ENCODE measurements at regions not wholly inside any gene's neighbourhood (a gene's known extent, or its start where the extent isn't known, plus 50 kb on each side); places are given as distances from the start of the nearest gene placed in this dataset.

- no peak for DNase-seq
Measured at GRCh38 chr1:2934156-2934540, 87.1 kb upstream of the ACTRT2 start.

- DNase-seq: no peak
Measured at GRCh38 chr1:2934642-2935081, 86.6 kb upstream of the ACTRT2 start.

- DNase-seq: no peak
Measured at GRCh38 chr1:2935184-2935583, 86.1 kb upstream of the ACTRT2 start.

- DNase-seq: no peak
Measured at GRCh38 chr1:2935751-2936390, 85.4 kb upstream of the ACTRT2 start.

- peak; percentile 31 for DNase-seq
Measured at GRCh38 chr1:2936559-2937515, 84.4 kb upstream of the ACTRT2 start.

- no peak for DNase-seq
Measured at GRCh38 chr1:2937805-2938204, 83.5 kb upstream of the ACTRT2 start.

GRCh38 chr1:2939041-2939552 lies 82.2 kb upstream of the ACTRT2 start:
- DNase-seq: no peak

GRCh38 chr1:2940178-2940577 lies 81.1 kb upstream of the ACTRT2 start:
- DNase-seq: no peak

GRCh38 chr1:2941040-2941439 lies 80.2 kb upstream of the ACTRT2 start:
- no peak for DNase-seq

GRCh38 chr1:2941907-2942306 lies 79.4 kb upstream of the ACTRT2 start:
- no peak for DNase-seq

GRCh38 chr1:2942410-2942809 lies 78.9 kb upstream of the ACTRT2 start:
- no peak for DNase-seq

- DNase-seq: no peak
Measured at GRCh38 chr1:2943686-2944260, 77.5 kb upstream of the ACTRT2 start.

- DNase-seq: no peak
Measured at GRCh38 chr1:2944705-2945104, 76.6 kb upstream of the ACTRT2 start.

GRCh38 chr1:2945821-2946231 lies 75.4 kb upstream of the ACTRT2 start:
- DNase-seq: no peak

GRCh38 chr1:2946291-2946690 lies 75.0 kb upstream of the ACTRT2 start:
- no peak for DNase-seq

GRCh38 chr1:2946999-2947690 lies 74.1 kb upstream of the ACTRT2 start:
- DNase-seq: no peak

- DNase-seq: no peak
Measured at GRCh38 chr1:2948001-2948750, 73.1 kb upstream of the ACTRT2 start.

- DNase-seq: no peak
Measured at GRCh38 chr1:2948751-2949680, 72.3 kb upstream of the ACTRT2 start.

- DNase-seq: no peak
Measured at GRCh38 chr1:2949966-2950925, 71.0 kb upstream of the ACTRT2 start.
